ENCODE measurements at regions not wholly inside any gene's neighbourhood (a gene's known extent, or its start where the extent isn't known, plus 50 kb on each side); places are given as distances from the start of the nearest gene placed in this dataset.

DNA sequence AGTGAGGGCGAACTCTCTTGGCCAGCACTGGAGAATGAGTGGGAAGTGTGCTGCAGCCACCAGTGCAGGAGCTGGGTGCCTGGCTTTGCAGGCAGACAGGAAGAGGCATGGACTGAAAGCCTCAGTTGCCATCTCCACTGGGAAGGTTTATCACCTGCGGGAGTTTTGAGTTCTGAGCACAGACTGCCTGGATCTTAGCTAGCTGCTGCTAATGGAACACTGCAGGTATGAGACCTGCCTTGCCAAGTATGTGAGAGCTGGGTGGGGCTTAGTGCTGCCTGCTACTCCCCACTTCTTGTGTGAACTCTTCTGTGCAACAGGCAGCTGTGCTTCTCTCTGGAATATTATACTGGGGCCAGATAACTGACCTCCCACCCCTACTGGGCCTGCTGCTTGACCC, 424.1 kb downstream of the TLR4 start:
- TF ChIP-seq POLR2A (IDR thresholded peaks at IDR 0.05) (no peak), CTCF (IDR thresholded peaks at IDR 0.05) (no peak)

Measured in upper lobe of left lung (tissue), 4 donors.